Transverse colon (tissue), 4 donors: ENCODE measurements at regions not wholly inside any gene's neighbourhood (a gene's known extent, or its start where the extent isn't known, plus 50 kb on each side); places are given as distances from the start of the nearest gene placed in this dataset.

Source experiments
- DNase-seq: peaks from one replicate; pipeline ENCODE4 v3.0.0-alpha.2; 2019
- H3K27ac ChIP-seq, 4 donors: fragments of 200-600 bp; sonication (generic); 2 replicates each; pipeline ENCODE4 v1.5.1; 2016 to 2018; ENCODE audit warnings: inconsistent platforms in 4 of 4
- H3K27me3 ChIP-seq: fragments of 200-600 bp; sonication (generic); 2 replicates; pipeline ENCODE4 v1.5.1; 2017; ENCODE audit warnings: inconsistent platforms
- H3K36me3 ChIP-seq, 4 donors: fragments of 200-600 bp; sonication (generic); 2 replicates each; pipeline ENCODE4 v1.5.1; 2017 to 2019; ENCODE audit warnings: inconsistent platforms in 4 of 4
- H3K4me1 ChIP-seq, 4 donors: fragments of 200-600 bp; sonication (generic); 2 replicates each; pipeline ENCODE4 v1.5.1; 2017 to 2020; ENCODE audit warnings: inconsistent platforms in 4 of 4
- H3K4me3 ChIP-seq, 4 donors: fragments of 200-600 bp; sonication (generic); 1 replicate in 1 of 4; 2 replicates in 3 of 4; pipeline versions ENCODE4 v1.5.1 to v1.6.1; 2017 to 2019; ENCODE audit warnings: inconsistent platforms in 4 of 4
- H3K9me3 ChIP-seq, 2 donors: fragments of 200-600 bp; sonication (generic); 2 replicates each; pipeline ENCODE4 v1.5.1; 2017 to 2019; ENCODE audit warnings: inconsistent platforms in 2 of 2
- EP300 ChIP-seq: sonication (generic); formaldehyde crosslinking; IDR thresholded peaks from one replicate; pipeline ENCODE4 v1.6.1; 2017; ENCODE audit warnings: antibody characterized with exemption, low read depth
- POLR2A ChIP-seq: fragments of 450-650 bp; IDR thresholded peaks from one replicate; pipeline ENCODE4 v1.6.1; 2016; ENCODE audit warnings: antibody characterized with exemption, mild to moderate bottlenecking, moderate library complexity
- POLR2AphosphoS5 ChIP-seq, 3 donors: sonication (generic); formaldehyde crosslinking; IDR thresholded peaks; one replicate each; pipeline ENCODE4 v1.6.1; 2016; ENCODE audit warnings: antibody characterized with exemption in 3 of 3
- WGBS, 2 donors: methylation state at CpG; one replicate each; pipeline ENCODE4 v1.1.5; 2018; ENCODE audit warnings: low coverage in 1 of 2; 5-methylcytosine and 5-hydroxymethylcytosine counted together
- in situ Hi-C, 4 donors: fragments of 200-750 bp; cut with MboI; loops; one replicate each; pipeline versions ENCODE4 v1.15.0 to v1.15.1; 2017; ENCODE audit warnings: low sequenced_read_pairs in 3 of 4, low pct_ligation_motif_present in 1 of 4, low pct_unique_long_range_greater_than_20kb in 1 of 4
- intact Hi-C: fragments of 100-400 bp; cut with DNase I; formaldehyde crosslinking; loops from one replicate; pipeline ENCODE4 v1.15.1; 2023; ENCODE audit warnings: low total_unique reads
- TF ChIP-seq, protein P1 (sequence below), 5 experiments: fragments of 200-600 bp in 3 of 5; fragments of 450-650 bp in 2 of 5; sonication (generic) in 3 of 5; IDR thresholded peaks; 1 replicate in 2 of 5; 2 replicates in 3 of 5; pipeline ENCODE4 v1.5.1; 2016 to 2017; ENCODE audit warnings: antibody characterized with exemption in 5 of 5, inconsistent platforms in 3 of 5, mild to moderate bottlenecking in 2 of 5, moderate library complexity in 1 of 5

DNA sequence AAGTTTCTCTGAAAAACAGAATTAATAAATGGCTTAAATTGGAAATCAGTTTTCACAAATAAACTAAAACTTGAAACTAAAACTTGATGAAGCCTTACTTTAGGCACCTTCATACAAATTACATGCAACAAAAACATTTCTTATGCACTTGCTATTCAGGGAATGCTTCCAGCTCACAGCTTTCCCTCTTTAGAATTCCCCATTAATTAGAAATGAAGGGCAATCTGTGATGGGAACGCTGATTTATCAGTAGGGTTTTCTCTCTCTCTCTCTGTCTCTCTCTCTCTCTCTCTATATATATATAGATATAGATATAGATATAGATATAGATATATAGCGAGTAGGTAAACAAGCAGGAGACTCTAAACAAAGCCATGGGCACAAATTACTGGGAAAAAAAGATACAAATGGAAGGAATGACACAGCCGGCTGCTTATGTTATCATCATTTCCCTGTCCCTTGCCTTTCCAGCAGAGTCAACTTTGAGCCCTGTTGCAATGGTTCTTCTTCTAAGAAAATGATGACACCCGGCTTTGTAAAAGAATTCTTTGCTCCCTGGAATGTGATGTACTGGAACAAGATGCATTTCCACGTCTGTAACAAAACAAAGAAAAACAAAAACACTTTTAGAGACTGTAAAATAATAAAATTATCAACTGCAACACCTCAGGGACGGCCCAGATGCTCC, 1121.6 kb upstream of the TMEM132C start:
- Histone ChIP-seq H3K4me3 (peak overlapping the region; percentile 43 to 53 (median 46)), H3K27ac (peak overlapping the region; percentile 30 to 56 (median 37)), H3K36me3 (no peaks in the 10 kb centered on the region), H3K4me1 (peaks cover 0 to 9% (median 8%) of the 10 kb centered on the region in 4 donors), H3K9me3 (no peaks in the 10 kb centered on the region), H3K27me3 (no peaks in the 10 kb centered on the region)
- 46 to 52% methylated on average over 5 to 6 of the region's 6 CpGs for WGBS, 2 donors
- DNase-seq = no peak
- TF ChIP-seq POLR2A = no peak
- no peak for TF ChIP-seq POLR2AphosphoS5 (IDR thresholded peaks at IDR 0.05)
- TF ChIP-seq, protein P1, sequence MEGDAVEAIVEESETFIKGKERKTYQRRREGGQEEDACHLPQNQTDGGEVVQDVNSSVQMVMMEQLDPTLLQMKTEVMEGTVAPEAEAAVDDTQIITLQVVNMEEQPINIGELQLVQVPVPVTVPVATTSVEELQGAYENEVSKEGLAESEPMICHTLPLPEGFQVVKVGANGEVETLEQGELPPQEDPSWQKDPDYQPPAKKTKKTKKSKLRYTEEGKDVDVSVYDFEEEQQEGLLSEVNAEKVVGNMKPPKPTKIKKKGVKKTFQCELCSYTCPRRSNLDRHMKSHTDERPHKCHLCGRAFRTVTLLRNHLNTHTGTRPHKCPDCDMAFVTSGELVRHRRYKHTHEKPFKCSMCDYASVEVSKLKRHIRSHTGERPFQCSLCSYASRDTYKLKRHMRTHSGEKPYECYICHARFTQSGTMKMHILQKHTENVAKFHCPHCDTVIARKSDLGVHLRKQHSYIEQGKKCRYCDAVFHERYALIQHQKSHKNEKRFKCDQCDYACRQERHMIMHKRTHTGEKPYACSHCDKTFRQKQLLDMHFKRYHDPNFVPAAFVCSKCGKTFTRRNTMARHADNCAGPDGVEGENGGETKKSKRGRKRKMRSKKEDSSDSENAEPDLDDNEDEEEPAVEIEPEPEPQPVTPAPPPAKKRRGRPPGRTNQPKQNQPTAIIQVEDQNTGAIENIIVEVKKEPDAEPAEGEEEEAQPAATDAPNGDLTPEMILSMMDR (IDR thresholded peaks at IDR 0.05) = no peak
- no peak for TF ChIP-seq EP300
- intact Hi-C loops (no loop called here), in situ Hi-C loops (no loop called here)

DNA sequence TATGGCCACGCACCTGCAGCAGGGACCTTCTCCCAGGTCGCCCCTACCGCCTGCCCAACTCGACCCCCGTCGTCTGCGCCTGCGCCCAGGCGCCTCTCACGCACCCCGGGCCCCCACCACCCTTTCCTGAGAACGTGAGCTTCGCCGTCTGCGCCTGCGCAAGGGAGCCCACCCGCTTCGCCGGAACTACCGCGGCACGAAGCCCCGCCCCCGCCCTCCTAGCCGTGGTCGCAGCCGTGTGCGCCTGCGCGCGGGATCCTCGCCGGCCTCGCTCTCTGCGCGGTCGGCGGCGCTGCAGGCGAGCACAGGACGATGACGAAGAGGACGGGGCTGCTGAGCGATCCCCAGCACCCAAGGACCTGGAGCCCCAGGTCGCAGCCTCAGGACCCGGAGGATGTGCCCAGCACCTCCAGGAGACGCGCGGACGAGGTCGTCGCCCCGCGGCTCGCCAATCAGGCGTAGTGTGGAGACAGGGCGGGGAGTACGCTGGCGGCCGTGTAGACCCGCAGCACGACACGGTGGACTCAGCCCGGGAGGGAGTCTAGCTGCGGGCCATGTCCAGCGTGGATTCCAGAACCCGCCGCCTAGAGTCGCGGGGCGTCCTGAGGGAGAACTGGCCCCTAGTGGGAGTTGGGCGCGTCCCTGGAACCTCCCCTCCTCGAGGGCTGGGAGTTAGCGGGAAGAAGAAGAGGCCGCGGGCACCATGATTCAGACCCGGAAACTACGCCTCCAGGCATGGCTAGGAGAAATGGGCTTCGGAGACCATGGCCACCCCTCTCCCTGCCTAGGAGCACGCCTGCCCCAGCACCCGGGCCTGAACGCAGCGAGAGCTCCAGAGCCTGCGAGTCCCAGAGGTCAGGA, 1120.8 kb upstream of the TMEM132C start:
- WGBS, 2 donors = 52% methylated on average over 75 of the region's 85 CpGs; no CpG with 5 or more reads in 1 of the 2 donors
- H3K27me3 ChIP-seq = no peaks in the 10 kb centered on the region
- no peaks in the 10 kb centered on the region for H3K9me3 ChIP-seq
- no peaks in the 10 kb centered on the region for H3K36me3 ChIP-seq
- peak overlapping the region; percentile 30 to 56 (median 37) for H3K27ac ChIP-seq
- TF ChIP-seq POLR2AphosphoS5 (IDR thresholded peaks at IDR 0.05) = peak; percentile 37 to 58 (median 52)
- TF ChIP-seq POLR2A = peak; percentile 47
- no peak for TF ChIP-seq EP300
- TF ChIP-seq, protein P1 (IDR thresholded peaks at IDR 0.05) = no peak
- peak; percentile 67 for DNase-seq
- H3K4me1 ChIP-seq = peaks cover 0 to 9% (median 8%) of the 10 kb centered on the region in 4 donors
- in situ Hi-C loops = no loop called here
- intact Hi-C loops = no loop called here
- H3K4me3 ChIP-seq = peak overlapping the region; percentile 43 to 53 (median 46)

DNA sequence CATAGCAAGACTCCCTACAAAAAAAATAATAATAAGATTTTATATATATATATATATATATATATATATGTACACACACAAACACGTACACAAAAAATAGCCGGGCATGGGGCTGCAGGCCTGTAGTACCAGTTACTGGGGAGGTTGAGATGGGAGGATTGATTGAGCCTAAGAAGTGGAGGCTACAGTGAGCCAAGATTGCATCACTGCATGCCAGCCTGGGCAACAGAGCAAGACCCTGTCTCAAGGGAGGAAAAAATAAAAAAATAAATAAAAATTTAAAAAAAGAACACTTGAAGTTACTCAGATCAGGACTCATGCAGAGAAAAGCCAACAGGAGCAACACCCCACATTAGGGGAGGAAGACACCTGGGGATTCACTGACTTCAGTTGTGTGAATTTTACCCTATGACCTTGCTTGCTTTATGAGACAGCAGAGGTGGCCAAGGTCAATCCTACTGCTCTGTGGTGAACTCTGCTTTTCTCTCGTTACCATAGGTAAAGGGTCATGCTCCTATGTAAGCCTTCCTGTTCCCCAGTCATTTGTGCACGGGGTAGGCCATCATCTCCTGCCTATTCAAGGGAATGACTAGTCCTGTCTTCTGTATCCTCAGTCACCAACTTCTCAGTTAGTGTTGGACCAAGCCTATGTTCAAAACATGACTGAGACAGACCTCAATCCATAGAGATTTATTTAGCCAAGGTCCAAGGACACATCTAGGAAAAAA, 1119.8 kb upstream of the TMEM132C start:
- in situ Hi-C loops (no loop called here), intact Hi-C loops (no loop called here)
- TF ChIP-seq POLR2AphosphoS5 (IDR thresholded peaks at IDR 0.05) (no peak), EP300 (no peak)
- TF ChIP-seq, protein P1 (IDR thresholded peaks at IDR 0.05) = no peak
- no peak overlapping the region for H3K27ac ChIP-seq
- 79 to 82% methylated on average over 4 of the region's 4 CpGs for WGBS, 2 donors
- no peak overlapping the region for H3K4me3 ChIP-seq
- H3K9me3 ChIP-seq = no peaks in the 10 kb centered on the region
- H3K4me1 ChIP-seq = peaks cover 0 to 9% (median 8%) of the 10 kb centered on the region in 4 donors
- DNase-seq = no peak
- no peaks in the 10 kb centered on the region for H3K27me3 ChIP-seq
- H3K36me3 ChIP-seq = no peaks in the 10 kb centered on the region

DNA sequence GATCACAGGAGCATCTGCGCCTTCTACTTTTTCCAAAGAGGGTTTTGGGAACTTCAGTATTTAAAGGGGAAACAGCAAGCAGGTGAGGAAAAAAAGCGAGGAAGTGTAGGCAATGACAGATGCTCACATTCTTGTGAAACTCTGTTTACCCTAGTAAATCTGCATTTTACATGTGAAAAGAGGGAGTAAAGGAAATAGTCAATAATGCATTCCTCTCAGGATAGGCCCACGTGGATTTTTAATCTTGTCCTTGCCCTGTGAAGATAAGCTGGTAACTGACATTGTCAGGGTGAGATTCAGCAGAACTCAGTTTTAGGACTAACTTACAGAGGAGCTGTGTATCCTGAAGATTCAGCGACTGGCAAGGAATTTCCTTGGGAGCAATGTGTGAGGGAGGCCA, 1119.2 kb upstream of the TMEM132C start:
- Histone ChIP-seq H3K4me1 (peaks cover 0 to 9% (median 8%) of the 10 kb centered on the region in 4 donors), H3K9me3 (no peaks in the 10 kb centered on the region), H3K36me3 (no peaks in the 10 kb centered on the region), H3K4me3 (no peak overlapping the region), H3K27me3 (no peaks in the 10 kb centered on the region), H3K27ac (no peak overlapping the region)
- 68 to 80% methylated on average over 4 of the region's 4 CpGs for WGBS, 2 donors
- DNase-seq = no peak
- TF ChIP-seq, protein P1 (IDR thresholded peaks at IDR 0.05) = no peak
- no peak for TF ChIP-seq EP300
- no peak for TF ChIP-seq POLR2A
- no peak for TF ChIP-seq POLR2AphosphoS5 (IDR thresholded peaks at IDR 0.05)
- in situ Hi-C loops (no loop called here), intact Hi-C loops (no loop called here)
